GM18951 (cell line): ENCODE measurements at regions not wholly inside any gene's neighbourhood (a gene's known extent, or its start where the extent isn't known, plus 50 kb on each side); places are given as distances from the start of the nearest gene placed in this dataset.

Experiments used
- POLR2A ChIP-seq: IDR thresholded peaks from 4 replicates; pipeline ENCODE4 v1.6.1; 2011; ENCODE audit warnings: mild to moderate bottlenecking; ENCODE audit not compliant: insufficient read length, insufficient read depth; ENCODE audit errors: extremely low read depth
- in situ Hi-C: fragments of 300-500 bp; cut with MboI; formaldehyde crosslinking; loops from one replicate; pipeline ENCODE4 v1.12.0; 2022; ENCODE audit warnings: low sequenced_read_pairs, mixed read lengths, inconsistent platforms; ENCODE audit not compliant: unreplicated experiment

DNA sequence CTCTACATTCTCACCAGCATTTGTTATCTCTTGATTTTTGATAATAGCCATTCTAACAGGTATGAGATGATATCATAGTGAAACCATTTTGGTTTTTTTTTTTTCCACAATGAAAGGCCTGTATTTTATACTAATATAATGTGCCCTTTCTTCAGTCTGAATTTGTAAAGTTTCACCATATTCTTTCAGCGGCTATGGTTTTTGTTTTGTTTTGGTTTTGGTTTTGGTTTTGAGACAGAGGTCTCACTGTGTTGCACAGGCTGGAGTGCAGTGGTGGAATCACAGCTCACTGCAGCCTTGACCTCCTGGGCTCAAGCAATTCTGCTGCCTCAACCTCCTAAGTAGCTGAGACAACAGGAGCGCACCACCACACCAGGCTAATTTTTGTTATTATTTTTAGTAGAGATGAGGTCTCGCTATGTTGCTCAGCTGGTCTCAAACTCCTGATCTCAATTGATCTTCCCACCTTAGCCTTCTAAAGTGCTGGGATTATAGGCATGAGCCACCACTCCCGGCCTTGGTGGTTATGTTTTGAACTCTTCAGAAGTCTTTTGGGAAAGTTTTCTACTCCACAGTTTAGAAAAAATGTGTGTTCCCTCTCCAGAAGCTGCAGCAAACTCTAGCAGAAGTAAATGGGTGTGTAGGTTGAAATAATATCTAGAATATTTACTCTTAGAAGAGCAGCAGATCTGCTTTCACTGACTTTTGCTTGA is 110.2 kb upstream of the UMPS start:
- TF ChIP-seq POLR2A = no peak
- in situ Hi-C loops = no loop called here

DNA sequence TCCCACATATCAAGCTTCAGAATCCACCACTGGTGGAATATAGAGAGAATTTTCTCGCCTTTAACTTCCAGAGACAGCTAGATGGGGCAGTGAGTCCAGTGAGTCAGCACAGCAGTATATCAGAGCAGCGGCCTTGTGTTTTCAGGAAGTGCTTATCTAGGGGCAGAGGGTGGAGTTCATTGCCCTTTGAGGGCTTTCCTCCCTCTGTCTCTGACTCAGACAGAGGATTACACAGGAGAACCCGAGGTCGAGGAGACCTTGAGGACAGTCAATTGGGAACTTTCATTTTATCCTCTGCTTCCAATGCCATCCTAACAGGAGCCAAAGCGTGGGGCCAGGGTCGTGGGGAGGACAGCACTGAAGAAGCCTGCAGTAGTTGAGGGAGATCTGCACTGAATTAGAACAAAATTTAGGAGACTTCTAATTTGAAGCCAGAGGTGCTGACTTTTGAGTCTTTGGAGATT is 109.6 kb upstream of the UMPS start:
- in situ Hi-C loops = no loop called here
- no peak for TF ChIP-seq POLR2A

- in situ Hi-C loops = no loop called here
- TF ChIP-seq POLR2A = no peak
Observed at GRCh38 chr3:124621498-124621897, 108.8 kb upstream of the UMPS start.

GRCh38 chr3:124625074-124625473 is 105.2 kb upstream of the UMPS start:
- TF ChIP-seq POLR2A = no peak
- in situ Hi-C loops = no loop called here

- in situ Hi-C loops = no loop called here
Observed at GRCh38 chr3:124627501-124627908, 102.7 kb upstream of the UMPS start.

GRCh38 chr3:124628863-124629262 is 101.4 kb upstream of the UMPS start:
- no peak for TF ChIP-seq POLR2A
- in situ Hi-C loops = no loop called here

More at GRCh38 chr3:124627501-124627908, 102.7 kb upstream of the UMPS start:
- TF ChIP-seq POLR2A = no peak

DNA sequence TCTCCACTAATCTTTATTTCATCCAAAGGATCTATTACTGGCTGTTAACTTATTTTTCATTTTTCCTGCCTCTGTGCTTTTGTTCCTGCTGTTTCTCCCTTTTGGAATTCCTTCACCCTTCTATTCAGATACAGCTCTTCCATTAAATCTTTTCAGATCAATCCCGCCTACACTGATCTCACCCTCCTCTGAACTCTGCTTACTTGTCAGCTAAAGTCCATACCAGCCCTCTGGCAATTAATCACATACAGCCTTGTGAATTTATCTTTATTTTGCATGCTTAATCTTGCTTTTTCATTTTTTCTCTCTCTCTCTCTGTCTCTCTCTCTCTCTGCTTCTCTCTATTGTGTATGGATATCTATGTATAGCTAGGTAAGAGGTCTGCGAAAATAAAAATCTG is 100.8 kb upstream of the UMPS start:
- TF ChIP-seq POLR2A = no peak
- in situ Hi-C loops = no loop called here

GRCh38 chr3:124630960-124631359 is 99.3 kb upstream of the UMPS start:
- no peak for TF ChIP-seq POLR2A
- in situ Hi-C loops = no loop called here

DNA sequence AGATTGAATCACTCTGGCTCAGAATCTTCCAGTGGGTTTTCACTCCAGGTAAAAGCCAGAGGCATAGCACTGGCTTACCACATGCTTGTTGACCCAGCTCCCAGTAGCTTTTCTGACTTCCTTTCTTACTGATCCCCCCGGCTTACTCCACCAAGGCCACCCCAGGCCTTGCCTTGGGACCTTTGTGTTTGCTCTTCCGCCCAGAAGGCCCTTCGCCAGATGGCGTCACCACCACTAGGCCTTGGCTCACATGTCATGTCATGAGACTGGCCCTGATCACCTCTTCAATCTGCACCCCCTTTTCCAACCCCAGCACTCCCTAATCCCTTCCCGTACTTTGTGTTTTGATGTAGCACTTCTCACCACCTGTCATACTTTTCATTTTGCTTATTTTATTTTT is 98.5 kb upstream of the UMPS start:
- in situ Hi-C loops = no loop called here
- no peak for TF ChIP-seq POLR2A

DNA sequence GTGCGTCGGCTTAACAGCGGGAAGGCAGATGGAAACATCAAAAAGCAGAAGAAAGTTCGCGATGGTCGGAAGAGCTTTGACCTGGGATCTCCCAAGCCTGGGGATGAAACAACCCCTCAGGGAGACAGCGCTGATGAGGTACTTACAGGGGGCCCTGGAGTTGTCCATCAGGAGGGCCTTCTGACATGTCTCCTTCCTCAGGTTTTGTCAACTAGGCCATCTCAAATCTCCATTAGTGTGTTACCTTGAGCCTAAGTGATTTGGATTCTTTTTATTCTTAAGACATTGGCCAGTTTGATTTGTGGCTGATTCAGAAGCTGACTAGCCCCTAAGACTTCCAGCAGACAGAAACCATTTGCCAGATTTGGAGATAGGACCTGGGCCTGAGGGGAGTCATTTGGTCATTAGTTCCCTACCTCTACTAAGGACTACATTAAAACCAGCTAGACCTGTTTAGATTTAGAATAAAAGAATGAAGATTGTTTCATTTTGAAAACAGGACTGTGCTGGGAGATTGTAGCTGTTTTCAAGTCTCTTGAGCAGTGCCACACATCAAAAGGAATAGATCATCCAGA is 97.6 kb upstream of the UMPS start:
- in situ Hi-C loops = no loop called here
- no peak for TF ChIP-seq POLR2A

DNA sequence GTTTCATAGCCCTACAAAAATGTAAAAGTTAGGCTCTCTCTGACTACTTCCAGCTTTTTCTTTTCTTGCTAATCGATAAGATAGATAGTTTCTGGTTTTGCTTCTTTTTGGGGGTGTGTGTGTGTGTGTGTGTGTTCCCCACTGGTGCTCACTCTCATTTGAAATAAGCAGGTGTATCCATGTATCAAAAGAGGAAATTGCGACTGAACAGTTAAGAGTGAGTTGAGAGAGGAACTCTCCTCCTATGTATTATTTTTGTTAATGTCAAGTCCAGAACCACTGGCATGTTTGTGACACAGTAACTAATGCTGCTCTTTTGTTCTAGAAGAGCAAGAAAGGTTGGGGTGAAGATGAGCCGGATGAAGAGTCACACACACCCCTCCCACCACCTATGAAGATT is 96.7 kb upstream of the UMPS start:
- in situ Hi-C loops = no loop called here
- TF ChIP-seq POLR2A = no peak

DNA sequence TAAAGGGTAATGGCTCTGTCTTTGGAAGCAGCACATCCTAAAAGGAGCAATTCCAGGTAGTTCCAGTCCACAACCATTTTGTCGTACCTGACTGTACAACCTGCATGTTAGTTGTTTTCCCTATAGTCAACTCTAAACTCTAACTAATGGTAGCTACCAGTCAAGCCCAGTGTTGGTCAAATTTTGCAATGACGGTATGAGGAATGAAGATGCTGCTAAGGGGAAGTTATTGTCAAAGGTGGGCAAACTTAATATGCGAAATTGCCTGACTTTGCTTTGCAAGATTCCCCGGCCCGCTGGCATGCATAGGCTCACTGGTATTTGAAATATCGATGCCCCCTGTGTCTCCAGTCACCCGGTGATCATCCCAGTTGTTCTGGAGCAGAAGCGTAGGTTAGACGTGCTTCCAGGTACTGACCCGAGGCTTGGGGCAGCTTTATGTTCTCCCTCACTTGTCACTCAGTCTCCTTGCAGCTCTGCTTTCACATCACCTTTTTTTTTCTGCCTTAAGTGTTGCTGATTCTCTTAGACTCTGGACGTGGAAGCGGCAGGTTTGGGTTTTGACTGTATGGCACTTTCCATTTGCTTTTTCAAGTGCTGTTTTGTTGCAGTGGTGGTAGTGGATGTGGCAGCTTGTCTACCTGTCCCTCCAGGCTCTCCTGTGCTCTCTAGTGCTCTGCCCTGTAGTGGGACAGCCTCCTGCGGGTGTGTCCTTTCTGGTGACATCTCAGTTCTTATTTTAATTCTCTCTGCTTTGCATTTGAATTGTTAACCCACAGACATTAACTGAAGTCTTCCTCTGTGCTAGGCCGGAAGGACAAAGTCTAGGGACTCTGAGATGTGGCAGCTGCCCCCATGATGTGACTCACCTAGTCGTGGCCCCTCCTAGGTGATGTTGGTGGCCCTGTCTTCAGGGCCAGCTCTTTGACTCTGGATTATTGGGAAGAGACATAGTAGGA is 95.8 kb upstream of the UMPS start:
- TF ChIP-seq POLR2A = no peak
- in situ Hi-C loops = no loop called here

- no peak for TF ChIP-seq POLR2A
- in situ Hi-C loops = no loop called here
Observed at GRCh38 chr3:124635169-124635539, 95.1 kb upstream of the UMPS start.
